ENCODE measurements at regions not wholly inside any gene's neighbourhood (a gene's known extent, or its start where the extent isn't known, plus 50 kb on each side); places are given as distances from the start of the nearest gene placed in this dataset.
"Not testable (repeated sequence)": the region's sequence is repeated elsewhere in the genome, so short reads cannot be mapped to it uniquely, and the experiment has no call there.

DNA sequence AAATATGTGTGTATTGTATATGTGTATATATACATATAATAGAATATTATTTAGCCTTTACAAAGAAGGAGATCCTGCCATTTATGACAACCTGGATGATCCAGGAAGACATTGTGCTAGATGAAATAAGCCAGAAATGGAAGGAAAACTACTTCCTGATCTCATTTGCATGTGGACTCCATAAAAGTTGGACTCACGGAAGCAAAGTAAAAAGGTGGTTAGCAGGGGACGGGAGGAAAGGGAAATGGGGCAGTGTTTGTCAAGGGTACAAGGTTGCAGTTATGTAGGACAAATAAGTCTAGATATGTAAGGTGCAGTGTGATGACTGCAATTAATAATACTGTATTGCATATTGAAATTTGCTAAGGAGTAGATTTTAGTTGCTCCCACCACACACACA, 331.1 kb upstream of the FSTL5 start:
- Mint-ChIP-seq H3K27ac (no peak overlapping the region), H3K4me3 (no peak overlapping the region), H3K36me3 (no peaks in the 10 kb centered on the region), H3K9me3 (no peaks in the 10 kb centered on the region), H3K27me3 (no peaks in the 10 kb centered on the region), H3K4me1 (no peaks in the 10 kb centered on the region)
- ATAC-seq = no peak

DNA sequence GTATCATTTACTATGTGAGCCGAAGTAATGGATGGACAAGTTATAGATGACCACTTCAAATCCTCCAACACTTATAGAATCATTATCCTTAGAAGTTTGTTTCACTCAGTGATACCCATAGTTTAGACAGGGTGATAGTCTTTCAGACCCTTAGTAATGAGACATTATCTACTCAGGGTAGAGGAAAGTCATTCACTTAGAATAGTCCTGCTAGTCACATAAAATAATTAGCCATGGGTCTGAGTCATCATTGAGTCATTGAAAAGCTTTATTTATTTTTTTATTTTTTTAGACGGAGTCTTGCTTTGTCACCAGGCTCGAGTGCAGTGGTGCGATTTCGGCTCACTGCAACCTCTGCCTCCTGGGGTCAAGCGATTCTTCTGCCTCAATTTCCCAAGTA, 321.7 kb upstream of the FSTL5 start:
- ATAC-seq = no peak
- Mint-ChIP-seq H3K9me3 (peaks cover 5% of the 10 kb centered on the region), H3K27me3 (no peaks in the 10 kb centered on the region), H3K27ac (no peak overlapping the region), H3K4me1 (no peaks in the 10 kb centered on the region), H3K4me3 (no peak overlapping the region), H3K36me3 (no peaks in the 10 kb centered on the region)

DNA sequence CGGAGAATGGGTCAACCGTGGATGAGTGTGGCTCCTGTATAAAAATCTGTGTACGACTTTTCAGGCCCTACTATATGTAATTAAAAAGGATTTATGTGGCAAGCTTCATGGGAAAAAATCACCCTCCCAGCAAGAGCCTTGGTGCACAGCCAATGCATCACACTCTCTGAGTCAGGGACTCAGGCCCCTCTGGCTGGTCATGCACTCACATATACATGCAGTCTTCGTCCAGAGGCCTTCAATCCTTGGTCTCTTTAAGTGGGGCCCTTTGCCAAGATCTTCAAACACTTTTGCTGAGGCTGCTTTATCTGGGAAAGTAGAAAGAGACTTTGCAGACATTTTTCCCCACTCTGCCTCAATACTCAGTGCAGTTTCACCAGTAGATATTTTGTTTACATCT, 311.4 kb upstream of the FSTL5 start:
- Mint-ChIP-seq H3K27me3 (no peaks in the 10 kb centered on the region), H3K36me3 (no peaks in the 10 kb centered on the region), H3K9me3 (peaks cover 9% of the 10 kb centered on the region), H3K4me1 (no peaks in the 10 kb centered on the region), H3K4me3 (no peak overlapping the region), H3K27ac (no peak overlapping the region)
- no peak for ATAC-seq

DNA sequence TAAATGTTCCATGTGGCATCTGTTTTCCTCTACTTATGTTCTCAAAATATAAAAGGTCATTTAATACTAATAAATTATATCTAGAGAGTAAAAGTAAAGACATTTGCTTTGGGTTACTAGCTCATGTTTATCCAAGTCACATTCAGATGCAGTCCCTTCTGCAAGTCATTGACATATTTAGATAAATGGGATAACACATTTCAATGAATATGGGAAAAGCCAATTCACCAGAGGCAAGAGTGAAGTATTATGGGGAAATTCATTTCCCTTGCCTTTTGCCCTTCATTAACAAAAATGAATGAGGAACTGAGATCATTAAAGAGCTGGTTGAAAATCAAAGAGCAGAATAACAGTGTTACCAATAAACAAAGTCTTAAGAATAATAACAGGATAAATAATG, 306.2 kb upstream of the FSTL5 start:
- no peaks in the 10 kb centered on the region for H3K27me3 Mint-ChIP-seq
- no peak overlapping the region for H3K4me3 Mint-ChIP-seq
- ATAC-seq = no peak
- H3K4me1 Mint-ChIP-seq = no peaks in the 10 kb centered on the region
- H3K27ac Mint-ChIP-seq = no peak overlapping the region
- H3K36me3 Mint-ChIP-seq = no peaks in the 10 kb centered on the region
- H3K9me3 Mint-ChIP-seq = no peaks in the 10 kb centered on the region

DNA sequence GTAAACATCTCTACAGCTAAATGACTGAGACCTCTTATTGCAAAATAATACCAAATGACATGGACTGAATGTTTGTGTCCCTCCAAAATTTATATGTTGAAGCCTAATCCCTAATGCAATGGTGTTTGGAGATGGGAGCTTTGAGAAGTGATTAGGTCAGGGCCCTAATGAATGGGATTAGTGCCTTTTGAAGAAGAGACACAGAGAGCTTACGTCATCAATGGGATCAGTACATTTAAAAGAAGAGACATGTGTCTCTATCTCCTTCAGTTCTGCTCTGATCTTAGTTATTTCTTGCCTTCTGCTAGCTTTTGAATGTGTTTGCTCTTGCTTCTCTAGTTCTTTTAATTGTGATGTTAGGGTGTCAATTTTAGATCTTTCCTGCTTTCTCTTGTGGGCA, 301.6 kb upstream of the FSTL5 start:
- H3K27ac Mint-ChIP-seq, ATAC-seq, H3K9me3 Mint-ChIP-seq, H3K4me3 Mint-ChIP-seq, H3K36me3 Mint-ChIP-seq, H3K4me1 Mint-ChIP-seq, H3K27me3 Mint-ChIP-seq: not testable (repeated sequence)

DNA sequence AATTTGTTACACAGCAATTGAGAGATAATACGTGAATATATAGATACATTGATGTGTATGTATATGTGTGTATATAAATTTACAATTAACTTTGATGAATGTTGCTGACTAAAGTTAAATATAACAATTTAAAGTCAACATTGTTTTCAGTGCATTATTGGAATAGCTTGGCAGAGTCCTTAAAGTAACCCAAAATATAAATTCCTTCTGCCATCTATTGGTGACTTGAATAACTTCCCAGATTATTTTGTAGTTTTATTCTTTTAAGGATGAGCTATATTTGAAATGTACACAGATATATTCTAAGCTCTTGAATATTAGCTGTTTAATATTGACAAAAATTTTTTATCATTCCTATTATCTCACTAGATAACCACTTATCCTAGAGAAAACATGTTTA, 298.2 kb upstream of the FSTL5 start:
- no peaks in the 10 kb centered on the region for H3K4me1 Mint-ChIP-seq
- no peaks in the 10 kb centered on the region for H3K36me3 Mint-ChIP-seq
- H3K4me3 Mint-ChIP-seq = no peak overlapping the region
- no peak overlapping the region for H3K27ac Mint-ChIP-seq
- peaks cover 2% of the 10 kb centered on the region for H3K9me3 Mint-ChIP-seq
- no peaks in the 10 kb centered on the region for H3K27me3 Mint-ChIP-seq
- ATAC-seq = no peak

DNA sequence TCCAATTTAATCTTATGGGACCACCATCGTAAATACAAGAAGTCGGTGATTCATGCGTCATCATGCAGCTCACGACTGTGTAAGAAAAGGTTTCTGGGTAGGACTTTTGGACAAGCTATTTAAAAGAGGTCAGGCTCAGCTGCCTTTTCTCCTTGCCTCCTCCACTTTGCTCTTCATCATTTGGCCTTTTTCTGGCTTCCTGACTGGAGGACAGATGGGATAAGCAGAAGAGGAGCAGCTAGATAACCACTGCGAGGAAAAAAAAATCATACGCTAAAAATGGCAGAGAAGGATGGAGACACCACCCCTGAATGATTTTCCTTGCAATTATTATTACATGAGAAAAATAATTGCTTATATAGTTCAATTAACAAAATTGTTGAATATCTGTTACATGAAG, 294.3 kb upstream of the FSTL5 start:
- H3K36me3 Mint-ChIP-seq = no peaks in the 10 kb centered on the region
- H3K4me3 Mint-ChIP-seq = no peak overlapping the region
- no peaks in the 10 kb centered on the region for H3K27me3 Mint-ChIP-seq
- no peaks in the 10 kb centered on the region for H3K4me1 Mint-ChIP-seq
- H3K9me3 Mint-ChIP-seq = peaks cover 2% of the 10 kb centered on the region
- no peak overlapping the region for H3K27ac Mint-ChIP-seq
- ATAC-seq = no peak

DNA sequence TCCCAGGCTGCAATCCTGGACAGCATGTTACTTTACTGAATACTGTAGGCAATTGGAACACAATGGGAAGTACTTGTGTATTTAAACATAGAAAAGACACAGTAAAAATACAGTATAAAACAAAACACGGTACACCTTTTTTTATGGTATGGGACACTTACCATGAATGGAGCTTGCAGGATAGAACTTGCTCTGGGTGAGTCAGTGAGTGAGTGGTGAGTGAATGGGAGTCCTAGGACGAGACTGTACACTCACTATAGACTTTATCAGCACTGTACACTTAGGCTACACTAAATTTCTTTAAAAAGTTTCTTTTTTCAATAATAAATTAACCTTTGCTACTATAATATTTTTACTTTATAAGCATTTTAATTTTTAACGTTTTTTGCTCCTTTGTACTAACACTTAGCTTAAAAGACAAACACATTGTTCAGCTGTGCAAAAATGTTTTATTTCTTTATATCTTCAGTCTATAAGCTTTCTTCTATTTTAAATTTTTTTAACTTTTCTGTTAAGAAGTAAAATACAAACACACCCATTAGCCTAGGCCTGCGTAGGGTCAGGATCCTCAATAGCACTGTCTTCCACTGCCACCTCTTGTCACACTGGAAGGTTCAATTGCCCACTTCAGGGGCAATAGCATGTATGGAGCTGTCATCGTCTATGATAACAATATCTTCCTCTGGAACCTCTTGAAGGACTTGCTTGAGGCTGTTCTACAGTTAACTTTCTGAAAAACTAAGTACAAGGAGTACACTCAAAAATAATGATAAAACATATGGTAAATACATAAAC, 293.5 kb upstream of the FSTL5 start:
- no peak for ATAC-seq
- H3K27ac Mint-ChIP-seq = no peak overlapping the region
- H3K36me3 Mint-ChIP-seq = no peaks in the 10 kb centered on the region
- no peaks in the 10 kb centered on the region for H3K27me3 Mint-ChIP-seq
- no peaks in the 10 kb centered on the region for H3K4me1 Mint-ChIP-seq
- H3K4me3 Mint-ChIP-seq = no peak overlapping the region
- H3K9me3 Mint-ChIP-seq = peaks cover 2% of the 10 kb centered on the region

DNA sequence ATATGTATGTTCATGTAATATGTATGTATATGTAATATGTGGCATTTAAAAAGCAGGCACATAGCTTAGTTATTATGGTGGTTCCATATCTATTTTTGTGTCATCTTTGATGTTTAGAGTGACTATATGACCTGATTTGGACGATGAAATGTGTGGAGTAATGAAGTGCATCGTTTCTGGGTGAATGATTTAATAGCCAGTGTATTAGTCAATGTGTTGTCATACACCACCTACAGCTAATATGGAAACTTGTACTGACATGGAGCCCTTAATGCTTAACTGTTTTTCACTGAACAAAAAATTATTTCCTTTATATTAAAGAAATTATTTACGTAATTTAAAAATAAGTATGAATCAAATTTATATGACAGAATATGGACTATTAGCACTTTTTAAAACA, 292.3 kb upstream of the FSTL5 start:
- H3K27ac Mint-ChIP-seq = no peak overlapping the region
- no peak for ATAC-seq
- no peaks in the 10 kb centered on the region for H3K4me1 Mint-ChIP-seq
- peaks cover 2% of the 10 kb centered on the region for H3K9me3 Mint-ChIP-seq
- H3K27me3 Mint-ChIP-seq = no peaks in the 10 kb centered on the region
- no peaks in the 10 kb centered on the region for H3K36me3 Mint-ChIP-seq
- H3K4me3 Mint-ChIP-seq = no peak overlapping the region

DNA sequence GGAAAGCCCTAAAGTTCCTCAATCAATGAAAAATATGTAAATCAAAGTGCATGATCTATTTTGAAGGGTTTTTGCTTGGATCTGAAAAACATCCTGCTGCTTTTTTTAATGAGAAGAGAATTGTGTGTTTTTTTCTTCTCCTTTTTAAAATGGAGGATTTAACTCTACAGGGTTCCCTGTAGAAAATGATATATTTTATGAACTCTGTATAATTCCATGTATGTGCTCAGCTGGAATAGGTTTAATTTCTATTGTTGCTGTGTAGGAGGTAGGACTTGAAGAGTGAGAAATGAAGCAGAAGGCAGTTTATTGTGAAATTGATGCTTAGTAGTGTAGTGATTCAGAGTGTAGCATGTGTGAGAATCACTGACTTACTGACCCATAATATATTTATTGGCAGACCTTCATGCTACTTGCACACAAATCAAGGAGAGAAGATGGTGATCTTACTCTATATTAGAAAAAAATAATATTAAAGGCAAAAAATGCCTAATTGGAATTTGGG, 286.8 kb upstream of the FSTL5 start:
- Mint-ChIP-seq H3K36me3 (no peaks in the 10 kb centered on the region), H3K27me3 (no peaks in the 10 kb centered on the region), H3K4me1 (no peaks in the 10 kb centered on the region), H3K9me3 (no peaks in the 10 kb centered on the region), H3K27ac (no peak overlapping the region), H3K4me3 (no peak overlapping the region)
- ATAC-seq = no peak

DNA sequence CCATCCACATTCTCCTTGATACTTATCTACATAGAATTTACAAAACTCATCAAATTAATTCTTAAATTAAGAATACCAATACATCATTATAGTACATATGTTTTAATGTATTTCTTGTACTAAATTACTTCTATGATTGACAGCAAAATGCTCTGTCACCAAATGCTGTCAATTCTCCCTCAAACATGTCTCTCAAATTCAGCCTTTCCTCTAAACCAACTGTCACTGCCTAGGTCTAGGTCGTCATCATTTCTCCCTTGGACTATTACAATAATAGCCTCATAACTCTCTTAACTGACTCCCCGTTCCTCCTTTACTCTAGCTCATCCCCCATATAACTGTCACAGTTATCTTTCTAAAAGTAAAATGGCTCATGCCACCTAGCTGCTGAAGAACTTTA, 279.7 kb upstream of the FSTL5 start:
- Mint-ChIP-seq H3K9me3 (no peaks in the 10 kb centered on the region), H3K27ac (no peak overlapping the region), H3K4me3 (no peak overlapping the region), H3K4me1 (no peaks in the 10 kb centered on the region), H3K36me3 (no peaks in the 10 kb centered on the region), H3K27me3 (no peaks in the 10 kb centered on the region)
- no peak for ATAC-seq

DNA sequence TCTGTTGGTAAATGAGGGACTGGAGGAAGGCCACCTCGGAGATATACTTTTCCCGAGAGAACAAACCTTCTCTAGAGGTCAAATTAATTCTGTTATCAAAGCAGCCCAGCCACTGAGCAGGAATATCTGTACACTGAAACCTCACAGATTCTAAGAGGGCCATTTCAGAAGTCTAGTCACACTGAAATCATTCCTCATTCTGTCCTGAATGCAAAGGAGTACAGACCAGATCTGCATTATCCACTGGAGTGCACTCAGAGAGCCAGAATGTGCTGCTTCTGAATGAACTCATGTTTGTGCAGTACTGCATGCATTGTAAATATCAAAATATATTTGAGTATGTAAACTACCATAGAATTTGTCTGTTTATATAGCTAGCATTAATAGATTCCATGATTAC, 278.3 kb upstream of the FSTL5 start:
- no peaks in the 10 kb centered on the region for H3K27me3 Mint-ChIP-seq
- no peak overlapping the region for H3K27ac Mint-ChIP-seq
- H3K36me3 Mint-ChIP-seq = no peaks in the 10 kb centered on the region
- no peaks in the 10 kb centered on the region for H3K9me3 Mint-ChIP-seq
- ATAC-seq = no peak
- no peak overlapping the region for H3K4me3 Mint-ChIP-seq
- H3K4me1 Mint-ChIP-seq = no peaks in the 10 kb centered on the region

DNA sequence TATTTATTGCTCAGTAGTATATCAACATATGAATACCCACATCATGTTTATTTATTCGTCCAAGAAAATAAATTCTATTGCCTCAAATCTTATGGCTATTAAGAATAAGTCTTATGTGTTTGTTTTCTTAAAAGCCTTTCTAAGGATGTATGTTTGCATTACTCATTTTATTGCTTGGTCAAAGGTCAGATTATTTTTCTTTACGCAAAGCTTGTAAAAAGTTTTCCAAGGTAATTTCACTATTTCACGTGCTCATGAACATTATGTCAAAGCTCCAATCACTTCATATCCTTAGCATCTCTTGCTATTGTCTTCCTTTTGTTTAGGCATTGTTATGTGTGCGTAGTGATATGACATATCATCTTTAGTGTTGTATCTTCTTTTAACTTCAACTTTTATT, 258.5 kb upstream of the FSTL5 start:
- no peaks in the 10 kb centered on the region for H3K36me3 Mint-ChIP-seq

DNA sequence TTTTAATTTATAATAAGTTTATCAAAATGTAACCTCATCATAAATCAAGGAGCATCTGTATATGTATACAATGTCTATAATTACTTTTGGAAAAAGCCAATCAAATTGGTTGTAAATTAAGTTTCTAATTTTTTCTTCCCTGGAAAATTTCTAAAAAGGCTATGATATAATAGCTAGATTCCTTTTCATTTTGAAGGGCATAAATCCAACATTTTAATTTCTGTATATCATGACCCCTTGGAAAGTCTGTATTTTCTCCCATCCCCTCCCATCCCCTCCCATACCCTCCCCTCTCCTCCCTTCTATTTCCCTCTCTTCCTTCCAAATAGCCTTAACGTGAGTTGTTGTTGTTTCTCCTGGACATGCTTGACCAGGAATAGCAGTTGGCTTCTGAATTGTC, 247.1 kb upstream of the FSTL5 start:
- ATAC-seq = no peak
- H3K4me1 Mint-ChIP-seq = no peaks in the 10 kb centered on the region
- no peak overlapping the region for H3K27ac Mint-ChIP-seq
- no peaks in the 10 kb centered on the region for H3K36me3 Mint-ChIP-seq
- peaks cover 3% of the 10 kb centered on the region for H3K9me3 Mint-ChIP-seq
- H3K4me3 Mint-ChIP-seq = no peak overlapping the region
- H3K27me3 Mint-ChIP-seq = no peaks in the 10 kb centered on the region

More for the DNA sequence above, 258.5 kb upstream of the FSTL5 start:
- Mint-ChIP-seq H3K9me3 (no peaks in the 10 kb centered on the region), H3K27me3 (no peaks in the 10 kb centered on the region), H3K4me3 (no peak overlapping the region), H3K4me1 (no peaks in the 10 kb centered on the region), H3K27ac (no peak overlapping the region)
- ATAC-seq = no peak

DNA sequence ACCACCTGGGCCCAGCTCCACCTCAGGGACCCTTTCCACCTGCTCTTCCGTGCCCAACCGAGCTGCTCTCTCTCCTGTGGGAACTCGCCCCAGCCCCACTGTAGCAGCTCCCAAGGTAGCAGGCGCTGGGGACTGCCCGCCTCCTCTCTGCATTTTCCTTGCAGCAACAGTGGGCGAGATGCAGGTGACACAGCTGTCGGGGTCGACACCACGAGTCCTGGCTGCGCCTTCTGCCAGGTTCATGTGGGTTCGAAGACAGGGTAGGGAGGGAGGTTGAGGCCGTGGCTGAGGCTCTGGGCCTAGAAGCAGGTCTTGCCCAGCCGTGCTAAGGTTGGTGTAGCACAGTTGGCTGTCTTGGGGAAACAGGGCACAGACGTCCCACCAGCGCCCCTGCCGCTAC, 245.2 kb upstream of the FSTL5 start:
- Mint-ChIP-seq H3K27ac (no peak overlapping the region), H3K4me3 (no peak overlapping the region), H3K9me3 (peaks cover 3% of the 10 kb centered on the region), H3K4me1 (no peaks in the 10 kb centered on the region), H3K27me3 (no peaks in the 10 kb centered on the region), H3K36me3 (no peaks in the 10 kb centered on the region)
- peak; percentile 39 for ATAC-seq

DNA sequence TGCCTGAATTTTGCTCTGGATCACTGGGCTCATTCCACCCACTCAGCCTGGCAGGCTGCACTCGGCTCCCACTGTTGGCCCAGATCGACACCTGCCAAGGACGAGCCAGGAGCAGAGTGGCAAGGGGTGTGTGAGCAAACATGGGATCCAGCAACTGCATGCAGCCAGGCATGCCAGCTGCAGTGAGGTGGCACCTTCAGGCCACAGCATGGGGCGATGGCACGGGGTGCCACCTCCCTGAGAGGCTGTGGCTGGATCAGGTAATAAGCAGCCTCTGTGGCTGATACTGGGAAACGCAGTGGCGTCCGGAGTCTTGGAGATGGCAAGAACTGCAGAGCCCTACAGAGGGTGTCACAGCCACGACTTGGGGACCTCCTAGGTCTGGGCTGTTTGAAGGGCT, 244.5 kb upstream of the FSTL5 start:
- Mint-ChIP-seq H3K9me3 (peaks cover 3% of the 10 kb centered on the region), H3K27ac (no peak overlapping the region), H3K27me3 (no peaks in the 10 kb centered on the region), H3K4me3 (no peak overlapping the region), H3K4me1 (no peaks in the 10 kb centered on the region), H3K36me3 (no peaks in the 10 kb centered on the region)
- peak; percentile 48 for ATAC-seq

All from stimulated activated memory B cell treated with anti-CD40 and anti-IgM and Interleukin-4, amounts not matched to agents 10 μg/mL and 1 μg/mL and 100 μg/mL, for 72 hours (primary cell).